ENCODE measurements at regions not wholly inside any gene's neighbourhood (a gene's known extent, or its start where the extent isn't known, plus 50 kb on each side); places are given as distances from the start of the nearest gene placed in this dataset.

GRCh38 chr18:39190508-39190907, 1624.9 kb upstream of the CELF4 start:
- TF ChIP-seq CTCF (IDR thresholded peaks at IDR 0.05; ENCODE audit: insufficient read depth, low read depth, low read length) (no peak), EZH2 (IDR thresholded peaks at IDR 0.05; ENCODE audit: insufficient read depth, low read length) (no peak)
